ENCODE measurements at regions not wholly inside any gene's neighbourhood (a gene's known extent, or its start where the extent isn't known, plus 50 kb on each side); places are given as distances from the start of the nearest gene placed in this dataset.

GRCh38 chr21:35332841-35333426, 283.8 kb upstream of the RUNX1 start:
- TF ChIP-seq POLR2A (IDR thresholded peaks at IDR 0.05; ENCODE audit: low read length): no peak
- TF ChIP-seq GATA1 (IDR thresholded peaks at IDR 0.05; ENCODE audit: low read depth, low read length): no peak

All from erythroblast (primary cell).